ENCODE measurements at regions not wholly inside any gene's neighbourhood (a gene's known extent, or its start where the extent isn't known, plus 50 kb on each side); places are given as distances from the start of the nearest gene placed in this dataset.
"Not testable (repeated sequence)": the region's sequence is repeated elsewhere in the genome, so short reads cannot be mapped to it uniquely, and the experiment has no call there.

DNA sequence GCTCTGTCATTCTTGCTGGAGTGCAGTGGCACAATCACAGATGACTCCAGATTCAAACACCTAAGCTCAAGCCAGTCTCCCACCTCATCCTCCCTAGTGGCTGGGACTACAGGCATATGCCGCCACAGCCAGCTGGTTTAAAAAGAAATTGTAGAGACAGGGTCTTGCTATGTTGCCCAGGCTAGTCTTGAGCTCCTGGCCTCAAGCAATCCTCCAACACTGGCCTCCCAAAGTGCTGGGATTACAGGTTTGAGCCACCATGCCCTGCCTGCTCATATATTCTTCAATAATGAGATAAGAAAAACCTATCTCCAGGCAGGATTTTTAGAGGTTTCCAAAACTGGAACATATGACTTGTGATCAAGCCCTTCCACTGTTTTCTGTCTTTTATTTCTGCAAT is 321.4 kb downstream of the CACNA1B start:
- intact Hi-C loops (cut with micrococcal nuclease; ENCODE audit: unreplicated experiment); BruUV-seq (replicated peaks); H3K4me1 ChIP-seq; H3K9me3 ChIP-seq; H3K4me3 ChIP-seq (ENCODE audit: low read depth, low read length); H3K27me3 ChIP-seq (replicated peaks; ENCODE audit: control insufficient read depth, insufficient read depth, low read length); H3K4me3 Mint-ChIP-seq (ENCODE audit: unreplicated experiment); H3K36me3 ChIP-seq (ENCODE audit: control insufficient read depth, insufficient read depth, low read length); CTCF ChIA-PET; H3K9me3 Mint-ChIP-seq (ENCODE audit: unreplicated experiment); H3K36me3 Mint-ChIP-seq (ENCODE audit: insufficient read depth, unreplicated experiment); POLR2A ChIA-PET; H3K27me3 Mint-ChIP-seq (ENCODE audit: insufficient read depth, unreplicated experiment); DNase-seq; H3K27ac Mint-ChIP-seq (ENCODE audit: unreplicated experiment); H3K4me1 Mint-ChIP-seq (ENCODE audit: low read depth, unreplicated experiment): not testable (repeated sequence)

DNA sequence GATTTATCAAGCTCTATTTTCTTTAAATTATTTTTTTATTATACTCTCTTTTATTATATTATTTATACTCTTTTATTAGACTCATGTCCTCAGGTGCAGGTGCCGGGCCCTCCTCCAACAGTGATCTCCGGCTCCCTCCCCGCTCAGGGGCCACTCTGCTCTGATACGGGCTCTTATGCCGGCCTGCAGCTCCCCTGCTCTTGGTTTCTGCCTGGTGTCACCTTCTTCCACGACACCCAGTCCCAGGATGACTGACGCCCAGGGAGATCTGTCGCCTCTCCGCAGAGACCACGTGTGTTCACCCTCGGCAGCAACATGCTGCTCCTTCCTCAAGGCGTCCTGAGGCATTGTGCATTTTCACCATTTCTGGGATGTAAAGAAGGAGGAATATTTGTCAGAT is 322.3 kb downstream of the CACNA1B start:
- POLR2A ChIA-PET; intact Hi-C loops (cut with micrococcal nuclease; ENCODE audit: unreplicated experiment); H3K27me3 ChIP-seq (replicated peaks; ENCODE audit: control insufficient read depth, insufficient read depth, low read length); H3K4me1 Mint-ChIP-seq (ENCODE audit: low read depth, unreplicated experiment); H3K36me3 Mint-ChIP-seq (ENCODE audit: insufficient read depth, unreplicated experiment); H3K36me3 ChIP-seq (ENCODE audit: control insufficient read depth, insufficient read depth, low read length); H3K27me3 Mint-ChIP-seq (ENCODE audit: insufficient read depth, unreplicated experiment); H3K9me3 Mint-ChIP-seq (ENCODE audit: unreplicated experiment); H3K9me3 ChIP-seq; H3K4me1 ChIP-seq; H3K27ac Mint-ChIP-seq (ENCODE audit: unreplicated experiment); CTCF ChIA-PET; DNase-seq; H3K4me3 ChIP-seq (ENCODE audit: low read depth, low read length); BruUV-seq (replicated peaks); H3K4me3 Mint-ChIP-seq (ENCODE audit: unreplicated experiment): not testable (repeated sequence)

DNA sequence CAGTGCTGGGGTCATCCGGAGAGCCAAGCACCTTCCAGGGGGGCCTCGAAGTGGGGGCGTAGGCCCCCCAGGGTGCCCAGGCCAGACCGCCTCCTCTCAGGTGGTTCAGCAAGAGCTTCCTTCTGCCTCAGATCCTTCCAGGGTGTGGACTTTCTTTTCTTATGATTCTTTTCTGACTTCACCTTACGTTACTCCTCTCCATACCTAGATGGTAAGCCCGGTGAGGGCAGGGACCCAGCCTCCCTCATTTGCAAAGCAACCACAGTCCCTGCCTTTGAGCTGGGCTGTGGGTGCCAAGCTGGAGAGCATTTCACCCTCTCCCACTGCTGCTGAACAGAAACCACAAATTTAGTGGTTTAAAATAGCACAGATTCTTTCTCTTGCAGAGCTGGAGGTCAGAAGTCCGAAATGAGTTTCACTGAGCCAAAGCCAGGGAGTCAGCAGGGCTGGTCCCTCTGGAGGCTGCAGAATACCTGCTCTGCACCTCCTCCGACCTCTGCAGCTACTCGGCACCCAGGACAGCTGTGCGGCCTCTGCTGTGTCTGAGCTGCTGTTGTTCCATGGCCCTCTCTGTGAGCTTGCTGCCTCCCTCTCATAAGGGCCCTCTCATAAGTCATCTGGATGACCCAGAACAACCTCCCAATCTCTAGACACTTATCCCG is 323.0 kb downstream of the CACNA1B start:
- H3K27ac Mint-ChIP-seq (ENCODE audit: unreplicated experiment); intact Hi-C loops (cut with micrococcal nuclease; ENCODE audit: unreplicated experiment); H3K27me3 Mint-ChIP-seq (ENCODE audit: insufficient read depth, unreplicated experiment); POLR2A ChIA-PET; H3K36me3 Mint-ChIP-seq (ENCODE audit: insufficient read depth, unreplicated experiment); H3K36me3 ChIP-seq (ENCODE audit: control insufficient read depth, insufficient read depth, low read length); H3K4me3 ChIP-seq (ENCODE audit: low read depth, low read length); CTCF ChIA-PET; H3K4me3 Mint-ChIP-seq (ENCODE audit: unreplicated experiment); H3K9me3 ChIP-seq; H3K4me1 Mint-ChIP-seq (ENCODE audit: low read depth, unreplicated experiment); DNase-seq; H3K9me3 Mint-ChIP-seq (ENCODE audit: unreplicated experiment); H3K27me3 ChIP-seq (replicated peaks; ENCODE audit: control insufficient read depth, insufficient read depth, low read length); H3K4me1 ChIP-seq; BruUV-seq (replicated peaks): not testable (repeated sequence)

DNA sequence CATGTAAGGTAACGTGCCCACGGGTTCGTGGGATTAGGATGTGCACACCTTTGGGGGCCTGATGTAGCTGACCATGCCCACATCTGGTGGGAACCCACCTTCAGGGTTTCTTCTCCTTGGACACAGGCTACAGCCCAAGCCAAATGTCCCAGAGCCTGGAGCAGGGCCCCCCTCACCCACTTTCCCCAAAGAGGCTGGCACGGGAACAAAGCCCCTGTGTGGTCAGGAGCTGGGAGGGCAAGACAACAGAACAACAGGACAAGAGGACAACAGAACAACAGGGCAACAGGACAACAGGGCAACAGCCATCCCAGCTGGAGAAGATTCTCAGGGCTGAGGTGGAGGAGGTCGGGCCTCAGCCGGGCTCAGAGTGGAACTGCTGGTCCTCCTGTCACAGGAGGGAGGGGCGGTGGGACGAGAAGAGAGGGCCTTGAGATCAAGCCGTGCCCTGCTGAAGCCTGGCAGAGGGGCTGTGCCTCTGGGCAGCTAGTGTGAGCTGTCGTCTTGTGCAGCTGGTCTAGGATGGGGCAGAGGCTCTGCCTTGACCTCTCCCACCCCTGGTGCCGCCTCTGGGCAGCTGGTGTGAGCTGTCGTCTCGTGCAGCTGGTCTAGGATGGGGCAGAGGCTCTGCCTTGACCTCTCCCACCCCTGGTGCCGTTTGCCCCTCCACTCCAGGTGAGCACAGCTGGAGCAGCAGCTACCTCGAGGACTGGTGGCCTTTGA is 323.7 kb downstream of the CACNA1B start:
- H3K4me1 ChIP-seq; H3K36me3 Mint-ChIP-seq (ENCODE audit: insufficient read depth, unreplicated experiment); H3K36me3 ChIP-seq (ENCODE audit: control insufficient read depth, insufficient read depth, low read length); H3K9me3 ChIP-seq; H3K4me3 ChIP-seq (ENCODE audit: low read depth, low read length); POLR2A ChIA-PET; CTCF ChIA-PET; H3K4me1 Mint-ChIP-seq (ENCODE audit: low read depth, unreplicated experiment); BruUV-seq (replicated peaks); H3K27me3 Mint-ChIP-seq (ENCODE audit: insufficient read depth, unreplicated experiment); H3K27ac Mint-ChIP-seq (ENCODE audit: unreplicated experiment); intact Hi-C loops (cut with micrococcal nuclease; ENCODE audit: unreplicated experiment); H3K9me3 Mint-ChIP-seq (ENCODE audit: unreplicated experiment); H3K27me3 ChIP-seq (replicated peaks; ENCODE audit: control insufficient read depth, insufficient read depth, low read length); DNase-seq; H3K4me3 Mint-ChIP-seq (ENCODE audit: unreplicated experiment): not testable (repeated sequence)

DNA sequence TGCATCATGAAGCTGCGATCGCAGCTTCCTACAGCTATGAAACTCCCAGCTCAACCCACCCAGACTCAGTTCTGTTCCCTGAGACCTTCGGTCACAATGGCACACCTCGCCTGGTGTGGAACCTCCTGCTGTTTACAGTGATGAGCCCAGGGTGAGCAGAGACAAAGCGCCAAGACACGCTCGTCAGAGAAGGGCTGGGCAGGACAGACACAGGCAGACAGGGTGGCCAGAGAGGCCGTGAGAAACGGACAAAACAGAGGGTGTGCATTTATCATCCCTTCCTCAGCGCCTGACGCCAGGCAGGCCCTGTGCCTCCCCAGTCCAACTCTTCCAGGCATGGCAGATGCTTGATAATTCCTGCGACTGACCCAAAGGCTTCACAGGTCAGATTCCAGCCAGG is 324.5 kb downstream of the CACNA1B start:
- H3K9me3 ChIP-seq; H3K4me1 Mint-ChIP-seq (ENCODE audit: low read depth, unreplicated experiment); H3K27ac Mint-ChIP-seq (ENCODE audit: unreplicated experiment); H3K4me1 ChIP-seq; H3K4me3 ChIP-seq (ENCODE audit: low read depth, low read length); H3K4me3 Mint-ChIP-seq (ENCODE audit: unreplicated experiment); H3K9me3 Mint-ChIP-seq (ENCODE audit: unreplicated experiment); H3K36me3 ChIP-seq (ENCODE audit: control insufficient read depth, insufficient read depth, low read length); DNase-seq; H3K27me3 ChIP-seq (replicated peaks; ENCODE audit: control insufficient read depth, insufficient read depth, low read length); intact Hi-C loops (cut with micrococcal nuclease; ENCODE audit: unreplicated experiment); H3K36me3 Mint-ChIP-seq (ENCODE audit: insufficient read depth, unreplicated experiment); H3K27me3 Mint-ChIP-seq (ENCODE audit: insufficient read depth, unreplicated experiment); CTCF ChIA-PET; BruUV-seq (replicated peaks); POLR2A ChIA-PET: not testable (repeated sequence)

DNA sequence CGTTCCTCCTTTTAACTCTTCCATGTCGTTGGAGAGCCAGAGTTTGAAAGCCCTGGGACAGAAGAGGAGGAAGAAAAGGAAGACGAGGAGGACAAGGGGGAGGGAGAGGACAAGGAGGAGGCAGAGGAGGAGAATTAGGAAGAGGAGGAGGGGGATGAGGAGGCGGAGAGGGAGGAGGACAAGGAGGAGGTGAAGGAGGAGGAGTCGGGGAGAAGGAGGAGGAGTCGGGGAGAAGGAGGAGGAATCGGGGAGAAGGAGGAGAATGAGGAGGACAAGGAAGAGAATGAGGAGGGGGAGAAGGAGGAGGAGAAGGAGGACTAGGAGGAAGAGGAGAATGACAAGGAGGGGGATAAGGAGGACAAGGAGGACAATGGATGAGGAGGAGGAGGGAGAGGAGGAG is 325.7 kb downstream of the CACNA1B start:
- POLR2A ChIA-PET; DNase-seq; H3K27me3 ChIP-seq (replicated peaks; ENCODE audit: control insufficient read depth, insufficient read depth, low read length): not testable (repeated sequence)

DNA sequence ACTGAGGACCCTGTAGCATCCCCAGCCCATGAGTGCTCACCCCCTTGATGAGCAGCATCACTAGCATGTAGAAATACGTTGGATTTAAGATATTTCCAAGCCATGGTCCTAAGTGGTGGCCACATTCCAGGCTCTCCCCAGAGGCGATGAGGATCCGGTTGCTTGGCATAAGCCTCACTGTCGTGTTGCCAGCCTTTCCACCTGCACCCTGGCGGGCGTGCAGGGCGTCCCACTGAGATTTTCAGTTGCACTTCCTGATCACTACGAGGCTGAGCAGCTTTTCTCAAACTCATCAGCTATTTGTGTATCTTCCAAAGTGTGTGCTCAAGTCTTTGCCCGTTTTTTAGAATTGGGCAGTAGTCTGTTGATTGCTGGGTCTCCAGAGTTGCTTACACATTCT is 326.3 kb downstream of the CACNA1B start:
- H3K9me3 ChIP-seq; H3K36me3 Mint-ChIP-seq (ENCODE audit: insufficient read depth, unreplicated experiment); H3K27me3 Mint-ChIP-seq (ENCODE audit: insufficient read depth, unreplicated experiment); H3K9me3 Mint-ChIP-seq (ENCODE audit: unreplicated experiment); CTCF ChIA-PET; H3K4me3 ChIP-seq (ENCODE audit: low read depth, low read length); H3K4me3 Mint-ChIP-seq (ENCODE audit: unreplicated experiment); BruUV-seq (replicated peaks); H3K27me3 ChIP-seq (replicated peaks; ENCODE audit: control insufficient read depth, insufficient read depth, low read length); H3K36me3 ChIP-seq (ENCODE audit: control insufficient read depth, insufficient read depth, low read length); POLR2A ChIA-PET; intact Hi-C loops (cut with micrococcal nuclease; ENCODE audit: unreplicated experiment); H3K27ac Mint-ChIP-seq (ENCODE audit: unreplicated experiment); DNase-seq; H3K4me1 Mint-ChIP-seq (ENCODE audit: low read depth, unreplicated experiment); H3K4me1 ChIP-seq: not testable (repeated sequence)

More for the DNA sequence above, 325.7 kb downstream of the CACNA1B start:
- H3K4me1 Mint-ChIP-seq (ENCODE audit: low read depth, unreplicated experiment); H3K27ac Mint-ChIP-seq (ENCODE audit: unreplicated experiment); H3K27me3 Mint-ChIP-seq (ENCODE audit: insufficient read depth, unreplicated experiment); H3K36me3 Mint-ChIP-seq (ENCODE audit: insufficient read depth, unreplicated experiment); CTCF ChIA-PET; H3K4me3 Mint-ChIP-seq (ENCODE audit: unreplicated experiment); intact Hi-C loops (cut with micrococcal nuclease; ENCODE audit: unreplicated experiment); H3K36me3 ChIP-seq (ENCODE audit: control insufficient read depth, insufficient read depth, low read length); H3K4me3 ChIP-seq (ENCODE audit: low read depth, low read length); H3K9me3 Mint-ChIP-seq (ENCODE audit: unreplicated experiment); BruUV-seq (replicated peaks); H3K4me1 ChIP-seq; H3K9me3 ChIP-seq: not testable (repeated sequence)
